NCI-H2196 (cell line): ENCODE measurements at regions not wholly inside any gene's neighbourhood (a gene's known extent, or its start where the extent isn't known, plus 50 kb on each side); places are given as distances from the start of the nearest gene placed in this dataset.
"Not testable (repeated sequence)": the region's sequence is repeated elsewhere in the genome, so short reads cannot be mapped to it uniquely, and the experiment has no call there.

Experiments used
- DNase-seq: peaks from one replicate; lab custom pipeline; 2025; ENCODE audit not compliant: unreplicated experiment; lab: John Stamatoyannopoulos, UW

DNA sequence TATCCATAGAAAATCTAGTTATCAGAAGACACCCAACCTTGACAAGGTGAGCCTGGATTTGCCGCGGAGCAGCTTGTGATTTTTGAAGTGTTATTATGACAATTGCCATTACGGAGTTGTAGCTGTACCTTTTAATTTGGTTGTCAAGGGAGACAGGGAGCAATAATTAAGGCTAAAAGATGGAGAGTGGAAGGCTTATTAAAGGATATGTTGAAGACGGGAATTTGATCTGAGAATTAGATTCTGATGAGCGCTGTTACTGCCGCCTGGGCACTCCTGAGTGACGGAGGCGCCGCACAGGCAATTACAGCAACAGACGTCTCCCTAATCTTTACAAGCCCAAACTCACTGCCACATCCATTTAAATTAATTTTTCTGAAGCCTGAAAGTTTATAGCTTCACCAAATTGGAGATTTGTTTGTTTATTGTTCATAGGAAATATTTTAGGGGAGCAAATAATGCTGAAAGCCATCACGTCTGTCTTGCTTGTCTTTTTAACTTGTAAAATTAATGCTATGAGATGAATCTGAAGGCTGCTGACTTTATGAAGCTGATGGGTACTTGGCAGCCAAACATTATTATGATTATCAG, 475.0 kb upstream of the ADARB2 start:
- no peak for DNase-seq

DNA sequence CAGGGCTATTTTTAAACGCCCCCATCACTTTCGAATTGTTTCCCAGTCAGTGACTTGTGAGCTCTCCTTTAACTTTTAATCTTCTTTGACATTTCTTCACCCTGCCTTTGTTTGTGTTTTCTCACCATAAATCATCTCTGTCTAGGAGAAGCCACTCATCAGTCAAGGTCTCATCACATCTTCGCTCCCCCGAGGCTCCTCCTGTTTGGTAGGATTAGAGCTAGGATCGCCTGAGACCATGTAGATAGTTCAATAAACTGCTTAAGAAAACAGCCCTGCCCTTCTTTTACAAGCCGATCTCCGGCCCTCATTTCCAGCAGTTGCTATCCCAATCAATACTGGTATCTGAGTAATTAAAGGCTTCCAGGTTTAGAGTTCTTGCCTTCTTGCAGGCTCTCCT, 472.8 kb upstream of the ADARB2 start:
- no peak for DNase-seq

DNA sequence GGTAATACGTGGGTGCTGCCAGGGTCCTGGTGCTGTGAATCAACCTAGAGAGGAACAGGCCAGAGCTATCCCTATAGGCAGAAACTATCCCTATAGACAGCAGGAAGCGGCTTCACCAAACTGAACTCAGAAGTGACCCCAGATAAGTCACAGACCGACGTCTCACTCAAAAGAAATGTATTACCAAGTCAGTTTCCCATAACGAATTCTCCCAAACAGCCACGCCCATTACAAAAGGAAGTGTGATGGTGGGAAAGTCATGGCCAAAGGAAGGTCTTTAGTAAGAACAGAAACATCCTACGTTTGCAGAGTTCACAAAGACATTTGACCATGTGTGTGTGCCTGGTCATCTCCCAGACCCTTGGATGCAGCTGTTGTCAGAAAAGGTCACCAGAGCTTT, 470.8 kb upstream of the ADARB2 start:
- no peak for DNase-seq

DNA sequence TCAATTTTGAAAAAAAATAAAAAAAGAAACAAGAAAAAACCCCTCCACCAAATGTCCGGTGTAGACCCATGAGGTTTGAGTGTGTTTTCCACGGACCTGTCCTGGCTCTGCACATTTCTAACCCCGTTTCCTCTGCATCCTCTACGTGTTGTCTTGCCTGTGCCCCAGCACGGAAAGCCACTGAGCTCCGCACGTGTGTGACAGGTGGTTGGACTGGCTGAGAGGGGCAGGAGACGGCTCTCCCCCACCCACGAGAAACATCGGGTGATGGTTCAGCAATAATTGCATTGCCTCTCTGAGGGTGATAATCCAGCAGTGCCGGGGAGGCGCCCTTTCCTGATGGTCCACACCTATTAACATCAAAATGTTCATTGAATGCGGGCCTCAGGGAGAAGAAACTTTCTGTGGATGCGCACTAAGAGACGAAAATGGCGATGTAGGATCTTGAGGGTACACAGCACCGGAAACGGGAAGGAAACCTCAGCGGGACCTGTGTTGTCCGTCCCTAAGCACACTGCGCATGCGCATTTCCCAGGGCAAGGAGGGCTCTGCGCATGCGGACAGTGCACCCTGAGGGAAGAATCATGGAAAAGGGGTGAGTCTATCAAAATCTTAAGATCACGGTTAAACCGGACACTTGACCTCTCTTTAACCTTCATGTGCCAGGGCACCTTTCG, 470.1 kb upstream of the ADARB2 start:
- DNase-seq, result no peak

DNA sequence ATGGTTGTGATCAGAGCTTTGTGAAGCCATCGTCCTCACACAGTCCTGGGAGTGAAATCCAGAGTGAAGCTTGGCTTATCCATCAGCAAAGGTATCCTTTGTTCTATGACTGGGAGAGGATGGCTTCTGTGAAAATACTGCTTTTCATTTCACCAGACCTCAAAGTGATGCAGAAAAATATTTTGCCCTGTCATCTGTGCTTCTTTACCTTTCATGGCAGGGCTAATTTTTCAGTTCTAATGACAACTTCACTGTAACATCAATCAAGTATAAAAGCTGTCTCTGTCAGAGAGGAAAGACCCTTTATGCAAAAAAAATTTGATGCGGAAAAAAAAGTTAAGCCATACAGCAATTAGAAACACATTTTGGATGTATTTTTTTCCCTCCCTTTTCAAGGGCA, 468.1 kb upstream of the ADARB2 start:
- no peak for DNase-seq

DNA sequence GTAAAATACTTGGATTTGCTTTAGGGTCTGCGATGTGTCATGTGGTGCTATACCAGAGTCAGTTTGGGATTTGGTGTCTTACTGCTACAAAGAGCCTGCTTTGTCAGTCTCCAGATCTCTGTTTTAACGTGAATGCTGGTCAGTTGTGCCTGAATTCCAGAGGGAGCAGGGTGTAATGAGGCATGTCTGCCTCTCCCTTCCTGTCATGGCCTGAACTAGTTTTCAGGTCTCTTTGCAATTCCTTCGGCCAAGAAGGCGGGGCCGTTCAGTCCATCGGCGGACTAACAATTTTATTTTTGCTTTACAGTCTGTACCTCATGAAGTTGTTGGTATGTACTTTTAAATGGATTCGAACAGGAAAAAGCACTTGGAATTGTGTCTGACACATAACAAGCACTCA, 465.1 kb upstream of the ADARB2 start:
- no peak for DNase-seq

DNA sequence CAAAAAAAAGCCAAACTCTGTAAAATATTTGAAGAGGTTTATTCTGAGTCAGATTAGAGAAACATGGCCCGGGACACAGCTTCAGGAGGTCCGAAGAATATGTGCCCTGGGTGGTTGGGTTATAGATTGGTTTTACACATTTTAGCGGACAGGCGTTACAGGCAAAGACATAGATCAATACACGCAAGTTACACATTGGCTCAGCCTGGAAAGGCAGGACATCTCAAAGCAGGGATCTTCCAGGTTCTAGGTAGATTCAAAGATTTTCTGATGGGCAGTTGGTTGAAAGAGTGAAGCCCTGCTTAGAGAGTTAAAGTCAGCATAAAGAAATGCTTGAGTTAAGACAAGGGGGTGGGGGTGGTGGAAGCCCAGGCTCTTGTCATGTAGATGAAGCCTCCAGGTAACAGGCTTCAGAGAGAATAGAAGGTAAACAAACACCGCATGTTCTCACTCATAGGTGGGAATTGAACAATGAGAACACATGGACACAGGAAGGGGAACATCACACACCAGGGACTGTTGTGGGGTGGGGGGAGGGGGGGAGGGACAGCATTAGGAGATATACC, 464.3 kb upstream of the ADARB2 start:
- DNase-seq, result no peak

DNA sequence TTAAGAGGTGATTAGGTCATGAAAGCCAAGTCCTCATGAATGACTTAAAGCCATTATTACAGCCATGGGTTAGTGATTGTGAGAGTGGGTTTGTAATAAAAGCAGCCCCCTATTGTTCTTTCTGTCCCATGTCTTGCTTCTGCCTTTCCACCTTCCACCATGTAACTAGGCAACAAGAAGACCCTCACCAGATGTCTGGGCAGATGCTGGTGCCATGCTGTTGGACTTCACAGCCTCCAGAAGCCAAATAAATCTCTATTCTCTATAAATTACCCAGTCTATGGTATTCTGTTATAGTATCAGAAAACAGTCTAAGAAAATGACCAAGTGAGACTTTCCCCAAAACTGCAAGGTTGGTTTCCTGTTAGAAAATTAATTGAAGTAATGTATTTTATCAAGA, 460.3 kb upstream of the ADARB2 start:
- no peak for DNase-seq

DNA sequence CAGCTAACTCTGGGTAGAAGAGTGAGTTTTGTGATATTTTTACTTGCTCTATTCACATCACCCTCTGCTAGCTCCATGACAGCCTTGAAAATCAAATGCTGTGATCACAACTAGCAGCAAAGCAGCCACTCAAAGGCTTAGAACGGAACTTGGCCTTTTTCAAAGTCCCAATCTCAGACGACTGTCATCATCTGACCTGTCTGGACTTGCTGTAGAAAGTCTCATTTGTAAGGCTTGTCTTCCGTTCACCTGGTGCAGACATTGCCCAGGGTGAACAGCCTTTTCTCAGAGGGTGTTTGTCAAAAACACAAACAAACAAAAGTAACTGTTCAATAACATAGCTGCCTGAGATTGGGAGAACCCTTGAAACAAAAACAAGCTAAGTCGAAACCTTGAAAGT, 458.9 kb upstream of the ADARB2 start:
- no peak for DNase-seq

DNA sequence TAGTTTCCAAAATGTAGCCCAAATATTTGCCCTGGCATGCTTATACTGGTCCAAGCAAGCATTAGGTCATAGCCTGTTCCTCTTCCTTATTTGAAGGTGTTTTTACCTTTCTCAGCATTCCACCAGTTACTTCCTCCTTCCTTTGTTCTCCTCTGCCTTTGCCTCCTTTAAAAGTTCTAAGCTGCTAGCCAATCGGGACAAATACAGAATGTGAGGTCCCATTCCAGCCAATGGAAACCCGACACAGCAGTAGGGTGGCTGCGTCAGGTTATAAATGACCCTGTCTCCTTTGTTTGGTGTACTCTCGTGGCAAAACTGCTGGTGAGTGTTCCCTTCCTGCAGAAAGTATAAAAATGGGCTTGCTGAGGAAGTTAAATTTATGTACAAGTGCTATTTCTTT, 452.0 kb upstream of the ADARB2 start:
- DNase-seq, result not testable (repeated sequence)

DNA sequence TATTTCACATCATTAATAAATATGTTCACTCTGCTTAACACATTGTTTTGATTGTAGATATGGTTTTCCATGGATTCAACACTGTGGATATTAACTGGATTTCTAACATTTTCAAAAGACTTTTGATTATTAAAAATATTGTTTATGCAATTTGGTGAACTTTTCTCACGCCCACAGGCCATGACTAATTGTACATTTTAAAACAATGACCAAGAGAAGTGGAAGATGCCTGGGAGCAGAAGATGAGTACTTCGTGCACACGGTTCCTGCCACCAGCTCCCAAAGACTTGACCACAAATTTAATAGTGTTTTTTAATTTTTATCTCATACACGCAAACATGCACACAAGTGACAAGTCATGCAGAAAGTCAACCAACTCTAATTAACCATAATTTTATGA, 451.0 kb upstream of the ADARB2 start:
- DNase-seq, result no peak

DNA sequence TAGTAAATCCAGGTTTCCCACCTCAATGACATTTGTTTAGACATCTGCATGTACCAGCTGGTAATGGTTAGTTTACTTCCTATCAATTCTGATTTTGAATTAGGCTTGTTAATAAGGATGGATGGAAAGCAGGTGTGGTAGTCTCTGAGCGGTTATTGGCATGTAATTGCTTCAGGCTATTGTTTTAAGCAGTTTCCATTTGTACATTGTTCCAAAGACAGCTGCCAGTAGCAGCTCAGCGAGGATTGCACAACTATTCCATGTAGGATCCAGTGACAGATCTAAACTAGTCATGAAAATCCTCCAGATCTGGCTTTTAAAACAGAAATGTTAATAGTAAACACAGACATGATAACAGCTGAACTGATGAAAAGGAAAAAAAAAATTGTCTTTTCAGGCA, 436.0 kb upstream of the ADARB2 start:
- DNase-seq, result no peak

DNA sequence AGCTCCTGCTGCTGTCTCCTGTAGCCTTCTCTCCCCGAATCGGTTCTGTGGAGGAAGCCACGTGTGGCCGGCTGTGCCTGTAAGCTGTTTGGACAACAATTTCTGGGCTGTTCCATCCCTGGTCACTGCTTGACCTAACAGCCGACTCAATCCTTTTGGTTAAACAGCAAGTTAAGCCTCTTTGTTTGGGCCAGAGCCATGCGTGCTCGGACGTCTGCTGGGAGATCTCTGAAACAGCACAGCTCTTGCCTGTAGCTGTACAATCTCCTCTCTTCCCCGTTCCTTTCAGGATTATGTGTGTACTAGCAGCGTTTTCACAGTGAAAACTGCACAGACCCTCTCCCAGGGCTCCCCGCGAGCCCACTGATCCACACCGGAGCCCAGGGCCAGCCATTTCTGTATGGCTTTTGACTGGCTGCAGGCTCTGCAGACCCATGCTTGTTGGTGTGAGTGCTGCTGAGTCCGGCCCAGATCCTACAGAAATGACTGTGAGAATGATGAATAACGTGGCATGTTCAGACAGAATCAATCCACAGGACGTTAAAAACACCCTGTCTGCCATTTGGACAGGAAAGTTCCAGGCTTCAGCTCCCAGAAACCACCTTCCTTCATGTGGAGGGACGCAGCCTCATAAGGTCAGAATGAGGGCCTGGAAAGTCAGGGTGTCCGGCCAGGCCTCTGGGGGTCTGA, 428.6 kb upstream of the ADARB2 start:
- no peak for DNase-seq

DNA sequence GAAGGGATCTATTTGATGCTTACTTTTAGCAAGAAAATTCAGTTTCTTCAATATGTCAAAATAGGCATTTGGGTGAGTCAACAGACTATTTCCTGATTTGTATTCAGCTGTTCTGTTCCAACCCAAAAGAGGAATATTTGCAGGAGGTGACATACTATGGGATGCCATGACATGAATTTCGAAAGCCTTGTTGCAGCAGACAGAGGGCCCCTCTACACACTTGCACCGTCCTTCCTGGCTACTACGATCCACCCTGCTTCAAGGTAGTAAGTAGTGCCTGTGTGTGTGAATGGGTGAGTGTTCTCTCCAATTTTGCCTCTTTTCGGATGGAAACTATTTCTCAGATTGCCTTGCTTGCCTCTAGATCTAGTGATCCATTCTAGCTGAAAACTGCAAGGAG, 413.0 kb upstream of the ADARB2 start:
- DNase-seq, result no peak

DNA sequence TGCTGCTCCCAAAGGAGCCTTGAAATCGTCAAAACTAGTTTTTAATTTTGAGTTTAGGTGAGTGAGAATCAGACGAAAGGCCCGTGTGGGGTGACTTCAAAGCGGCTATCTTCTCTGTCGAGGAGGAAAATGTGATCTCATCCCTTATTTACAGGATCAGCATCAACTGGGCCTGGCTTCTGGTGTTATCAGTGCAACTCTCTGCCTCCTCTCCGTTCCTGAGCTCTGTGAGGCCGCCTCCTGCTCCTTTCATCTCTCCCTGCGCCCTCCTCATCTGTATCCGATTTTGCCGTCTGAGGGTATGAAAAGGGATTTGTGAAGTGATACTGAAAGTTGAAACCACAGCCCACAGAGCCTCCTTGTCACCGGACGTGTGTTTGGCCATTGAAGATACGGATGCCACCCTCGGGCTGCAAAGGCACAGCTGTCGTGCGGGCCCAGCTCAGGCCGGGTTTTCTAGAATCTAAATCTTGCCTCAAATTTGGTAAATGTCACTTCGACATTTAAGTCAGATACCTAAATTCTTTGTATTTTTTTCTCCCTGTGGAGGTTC, 408.7 kb upstream of the ADARB2 start:
- no peak for DNase-seq

DNA sequence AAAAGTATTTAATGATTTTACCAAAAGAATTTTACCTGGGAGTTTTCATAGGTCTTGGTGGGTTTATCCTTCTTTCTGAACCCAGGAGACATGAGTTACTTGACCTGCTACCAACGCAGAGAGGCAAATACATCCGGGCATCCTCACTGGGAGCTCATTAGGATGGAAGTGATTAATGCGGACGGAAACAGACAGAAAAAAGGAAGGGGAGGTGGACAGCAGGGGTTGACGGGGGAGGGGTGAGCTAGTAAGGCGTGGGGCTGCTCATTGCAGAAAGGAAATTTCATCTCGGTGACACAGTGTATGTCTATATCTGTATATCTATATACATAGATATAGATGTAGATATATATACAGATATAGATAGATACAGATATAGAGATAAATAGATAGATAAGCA, 408.2 kb upstream of the ADARB2 start:
- no peak for DNase-seq

DNA sequence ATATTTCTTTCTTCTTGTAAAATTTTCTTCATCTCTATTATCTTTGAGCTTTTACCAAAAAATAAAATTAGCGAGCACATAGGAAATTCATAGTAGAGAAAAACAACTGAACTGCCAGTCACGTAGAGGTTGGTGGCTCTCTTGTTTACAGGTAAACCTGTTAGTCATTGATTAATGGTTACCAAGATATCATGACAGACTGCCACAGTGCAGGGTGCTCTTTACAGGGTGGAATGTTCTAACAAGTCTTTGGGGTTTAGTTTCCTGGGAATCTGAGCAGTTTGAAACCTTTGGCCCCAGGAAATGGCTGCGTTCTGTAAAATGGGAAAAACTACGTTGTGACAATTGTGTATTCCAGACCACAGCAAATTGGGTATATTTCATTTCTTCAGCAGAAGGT, 407.3 kb upstream of the ADARB2 start:
- no peak for DNase-seq

DNA sequence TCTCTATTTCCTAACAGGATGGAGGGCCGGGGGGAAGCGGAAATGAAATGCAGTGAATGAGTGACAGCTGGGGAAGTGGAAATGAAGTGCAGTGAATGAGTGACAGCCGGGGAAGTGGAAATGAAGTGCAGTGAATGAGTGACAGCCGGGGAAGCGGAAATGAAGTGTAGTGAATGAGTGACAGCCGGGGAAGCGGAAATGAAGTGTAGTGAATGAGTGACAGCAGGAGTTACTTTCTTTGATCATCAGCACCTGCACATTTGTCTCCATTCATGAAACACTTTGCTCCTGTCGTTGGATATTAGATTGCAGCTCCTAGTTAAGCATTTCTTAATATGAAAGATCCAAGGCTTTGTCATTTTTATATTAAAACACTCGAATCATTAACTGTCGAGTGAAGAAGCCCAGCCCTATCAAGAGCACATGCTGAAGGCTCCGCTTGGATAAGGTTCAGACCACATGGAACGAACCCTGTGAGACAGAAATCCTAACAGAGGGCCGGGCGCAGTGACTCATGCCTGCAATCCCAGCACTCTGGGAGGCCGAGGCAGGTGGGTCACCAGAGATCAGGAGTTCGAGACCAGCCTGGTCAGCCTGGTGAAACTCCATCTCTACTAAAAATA, 406.0 kb upstream of the ADARB2 start:
- no peak for DNase-seq

DNA sequence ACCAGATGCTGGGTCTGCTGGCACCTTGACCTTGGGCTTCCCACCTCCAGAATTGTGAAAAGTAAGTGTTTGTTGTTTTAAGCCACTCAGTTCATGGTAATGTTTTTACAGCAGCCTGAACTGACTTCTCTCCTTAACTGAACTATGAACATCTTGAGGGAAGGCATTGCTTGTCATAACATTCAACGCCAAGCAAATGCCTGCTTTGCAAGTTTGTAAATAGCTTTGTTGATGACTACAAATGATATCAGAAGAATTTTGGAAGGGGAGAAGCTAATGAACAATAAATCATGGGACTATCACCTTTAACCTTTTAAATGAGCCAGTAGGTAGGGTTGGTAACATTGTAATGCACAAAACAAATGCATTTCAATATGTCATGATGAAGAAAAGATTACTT, 402.4 kb upstream of the ADARB2 start:
- no peak for DNase-seq

DNA sequence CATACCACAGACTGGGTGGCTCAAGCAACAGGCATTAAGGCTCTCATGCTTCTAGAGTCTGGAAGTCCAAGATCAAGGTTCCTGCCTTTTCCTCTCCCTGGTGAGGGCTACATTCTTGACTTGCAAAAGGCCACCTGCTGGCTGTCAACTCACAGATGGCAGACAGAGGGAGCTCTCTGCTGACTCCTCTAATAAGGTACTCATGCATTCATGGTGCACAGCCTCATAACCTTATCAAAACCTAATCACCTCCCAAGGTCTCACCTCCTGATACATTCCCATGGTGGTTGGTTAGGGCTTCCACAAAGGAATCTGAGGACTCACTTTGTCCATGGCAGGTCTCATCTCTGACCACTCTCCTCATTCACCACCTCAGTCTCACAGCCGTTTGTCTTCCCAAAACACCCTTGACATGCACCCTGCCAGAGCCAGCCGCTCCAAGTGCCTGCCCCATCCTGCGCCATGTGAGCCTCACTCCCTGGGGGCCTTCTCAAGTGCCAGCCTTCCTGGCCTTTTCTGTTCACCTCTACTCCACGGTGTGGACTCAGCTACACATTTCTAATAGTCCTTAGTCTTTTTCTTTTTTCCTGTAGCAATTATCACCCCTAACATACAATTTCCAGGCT, 400.3 kb upstream of the ADARB2 start:
- no peak for DNase-seq

DNA sequence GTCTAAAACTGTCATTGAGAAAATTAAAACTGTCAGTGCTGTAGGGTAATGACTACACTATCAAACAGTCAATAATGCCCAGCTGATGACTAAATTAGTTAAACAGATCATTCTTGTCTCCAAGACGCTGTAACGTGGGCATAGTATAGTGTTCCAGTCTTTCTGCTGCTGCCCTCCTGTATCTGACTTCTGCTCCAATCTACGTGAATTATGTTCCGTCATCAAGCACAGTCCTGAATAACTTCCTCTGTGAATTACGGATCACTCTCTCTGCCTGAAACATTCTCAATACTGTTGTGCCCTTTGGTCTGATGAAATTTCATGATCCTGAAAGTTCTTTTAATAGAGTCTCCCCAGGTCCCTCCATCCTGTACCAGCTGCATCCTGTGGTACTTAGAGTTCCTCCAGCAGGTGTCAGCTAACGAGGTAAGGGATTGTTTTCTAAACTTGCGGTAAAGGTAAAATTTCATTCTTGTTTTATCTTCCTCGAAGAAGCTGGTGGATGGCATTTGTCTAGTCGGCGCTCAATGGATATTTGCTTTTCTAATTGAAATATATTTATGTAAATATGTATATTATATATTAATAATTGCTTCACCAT, 393.5 kb upstream of the ADARB2 start:
- no peak for DNase-seq
